ENCODE measurements at regions not wholly inside any gene's neighbourhood (a gene's known extent, or its start where the extent isn't known, plus 50 kb on each side); places are given as distances from the start of the nearest gene placed in this dataset.

DNA sequence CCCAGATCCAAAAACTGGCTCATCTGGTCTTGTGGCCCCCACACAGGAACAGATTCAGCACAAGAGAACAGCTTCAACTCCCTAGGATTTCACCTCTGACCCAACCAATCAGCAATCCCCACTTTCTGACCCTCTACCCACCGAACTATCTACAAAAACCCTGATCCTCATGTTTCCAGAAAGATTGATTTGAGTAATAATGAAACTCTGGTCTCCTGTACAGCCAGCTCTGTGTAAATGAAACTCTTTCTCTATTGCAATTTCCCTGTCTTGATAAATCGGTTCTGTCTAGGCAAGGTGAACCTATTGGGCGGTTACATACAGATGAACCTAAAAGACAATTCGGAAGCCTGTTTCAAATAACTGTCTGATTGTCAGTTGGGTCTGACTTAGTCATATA lies 847.6 kb upstream of the ALCAM start:
- H3K4me3 ChIP-seq (ENCODE audit: low read depth, low read length) = no peak overlapping the region
- TF ChIP-seq, protein P1, sequence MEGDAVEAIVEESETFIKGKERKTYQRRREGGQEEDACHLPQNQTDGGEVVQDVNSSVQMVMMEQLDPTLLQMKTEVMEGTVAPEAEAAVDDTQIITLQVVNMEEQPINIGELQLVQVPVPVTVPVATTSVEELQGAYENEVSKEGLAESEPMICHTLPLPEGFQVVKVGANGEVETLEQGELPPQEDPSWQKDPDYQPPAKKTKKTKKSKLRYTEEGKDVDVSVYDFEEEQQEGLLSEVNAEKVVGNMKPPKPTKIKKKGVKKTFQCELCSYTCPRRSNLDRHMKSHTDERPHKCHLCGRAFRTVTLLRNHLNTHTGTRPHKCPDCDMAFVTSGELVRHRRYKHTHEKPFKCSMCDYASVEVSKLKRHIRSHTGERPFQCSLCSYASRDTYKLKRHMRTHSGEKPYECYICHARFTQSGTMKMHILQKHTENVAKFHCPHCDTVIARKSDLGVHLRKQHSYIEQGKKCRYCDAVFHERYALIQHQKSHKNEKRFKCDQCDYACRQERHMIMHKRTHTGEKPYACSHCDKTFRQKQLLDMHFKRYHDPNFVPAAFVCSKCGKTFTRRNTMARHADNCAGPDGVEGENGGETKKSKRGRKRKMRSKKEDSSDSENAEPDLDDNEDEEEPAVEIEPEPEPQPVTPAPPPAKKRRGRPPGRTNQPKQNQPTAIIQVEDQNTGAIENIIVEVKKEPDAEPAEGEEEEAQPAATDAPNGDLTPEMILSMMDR (IDR thresholded peaks at IDR 0.05; ENCODE audit: low read depth, low read length) = no peak
- TF ChIP-seq POLR2A (IDR thresholded peaks at IDR 0.05; ENCODE audit: extremely low read depth, insufficient read length) (no peak), MYC (IDR thresholded peaks at IDR 0.05; ENCODE audit: low read depth, low read length) (no peak)
- TF ChIP-seq, protein P2, sequence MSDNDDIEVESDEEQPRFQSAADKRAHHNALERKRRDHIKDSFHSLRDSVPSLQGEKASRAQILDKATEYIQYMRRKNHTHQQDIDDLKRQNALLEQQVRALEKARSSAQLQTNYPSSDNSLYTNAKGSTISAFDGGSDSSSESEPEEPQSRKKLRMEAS (IDR thresholded peaks at IDR 0.05; ENCODE audit: low read depth, low read length) = no peak
- no peak for DNase-seq (ENCODE audit: low read depth)

DNA sequence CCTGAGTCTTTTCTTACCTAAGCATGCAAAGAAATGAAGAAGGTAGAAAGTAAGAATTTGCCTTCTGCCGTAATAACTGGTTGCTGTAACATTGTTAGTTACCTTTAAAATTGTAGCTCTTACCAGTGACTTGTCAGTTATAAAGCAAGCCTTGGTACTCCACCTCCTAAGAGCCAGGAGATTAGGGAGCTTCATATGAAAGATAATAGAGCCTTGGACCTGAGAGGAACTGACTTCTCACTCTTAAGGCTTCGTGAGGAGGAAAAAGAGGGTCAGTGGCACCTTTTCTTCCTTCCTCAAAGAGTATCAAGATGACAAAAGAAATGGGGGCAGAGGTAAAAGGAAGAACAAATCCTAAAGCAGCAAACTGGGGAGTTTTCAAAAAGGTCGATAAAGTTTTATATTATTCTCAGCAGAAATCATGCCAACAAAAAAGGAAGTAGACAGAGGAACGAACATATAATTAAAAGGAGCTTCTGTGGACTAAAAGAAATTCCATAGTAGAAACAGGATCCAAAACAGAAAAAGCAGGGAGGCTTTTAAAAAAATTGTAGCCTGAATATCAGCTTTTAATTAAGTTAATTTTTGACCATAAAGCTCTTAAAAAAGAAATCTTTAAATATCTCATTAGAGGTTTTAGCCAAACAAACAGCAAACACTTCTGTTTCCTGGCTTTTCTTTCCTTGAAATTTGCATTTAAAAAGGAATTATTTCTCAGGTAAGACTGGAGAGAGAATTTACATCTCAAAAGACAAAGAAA lies 847.1 kb upstream of the ALCAM start:
- no peak overlapping the region for H3K4me3 ChIP-seq (ENCODE audit: low read depth, low read length)
- DNase-seq (ENCODE audit: low read depth) = no peak
- TF ChIP-seq, protein P1 (IDR thresholded peaks at IDR 0.05; ENCODE audit: low read depth, low read length) = no peak
- TF ChIP-seq, protein P2 (IDR thresholded peaks at IDR 0.05; ENCODE audit: low read depth, low read length) = no peak
- no peak for TF ChIP-seq MYC (IDR thresholded peaks at IDR 0.05; ENCODE audit: low read depth, low read length)
- TF ChIP-seq POLR2A (IDR thresholded peaks at IDR 0.05; ENCODE audit: extremely low read depth, insufficient read length) = no peak

DNA sequence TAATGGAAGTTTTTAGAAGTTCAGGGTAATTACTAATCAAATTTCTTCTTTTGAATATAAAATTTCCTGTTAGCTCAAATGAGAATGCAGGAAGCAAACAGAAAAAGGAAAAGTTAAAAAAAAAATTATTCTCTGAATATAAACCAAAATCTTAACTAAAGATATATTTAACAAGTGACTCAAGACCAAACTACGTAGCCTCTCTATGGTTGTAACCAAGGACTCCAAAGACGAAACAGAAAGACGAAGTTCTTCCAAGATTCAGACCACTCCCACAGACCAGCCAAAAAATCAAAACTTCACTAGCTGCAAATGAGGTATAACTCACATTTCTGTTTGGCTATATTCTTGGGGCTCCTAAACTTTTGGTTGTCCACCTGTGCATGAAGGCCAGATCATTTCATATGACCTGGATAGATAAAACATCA lies 846.5 kb upstream of the ALCAM start:
- no peak for DNase-seq (ENCODE audit: low read depth)
- TF ChIP-seq, protein P1 (IDR thresholded peaks at IDR 0.05; ENCODE audit: low read depth, low read length) = no peak
- TF ChIP-seq, protein P2 (IDR thresholded peaks at IDR 0.05; ENCODE audit: low read depth, low read length) = no peak
- TF ChIP-seq POLR2A (IDR thresholded peaks at IDR 0.05; ENCODE audit: extremely low read depth, insufficient read length) (no peak), MYC (IDR thresholded peaks at IDR 0.05; ENCODE audit: low read depth, low read length) (no peak)
- H3K4me3 ChIP-seq (ENCODE audit: low read depth, low read length) = no peak overlapping the region

DNA sequence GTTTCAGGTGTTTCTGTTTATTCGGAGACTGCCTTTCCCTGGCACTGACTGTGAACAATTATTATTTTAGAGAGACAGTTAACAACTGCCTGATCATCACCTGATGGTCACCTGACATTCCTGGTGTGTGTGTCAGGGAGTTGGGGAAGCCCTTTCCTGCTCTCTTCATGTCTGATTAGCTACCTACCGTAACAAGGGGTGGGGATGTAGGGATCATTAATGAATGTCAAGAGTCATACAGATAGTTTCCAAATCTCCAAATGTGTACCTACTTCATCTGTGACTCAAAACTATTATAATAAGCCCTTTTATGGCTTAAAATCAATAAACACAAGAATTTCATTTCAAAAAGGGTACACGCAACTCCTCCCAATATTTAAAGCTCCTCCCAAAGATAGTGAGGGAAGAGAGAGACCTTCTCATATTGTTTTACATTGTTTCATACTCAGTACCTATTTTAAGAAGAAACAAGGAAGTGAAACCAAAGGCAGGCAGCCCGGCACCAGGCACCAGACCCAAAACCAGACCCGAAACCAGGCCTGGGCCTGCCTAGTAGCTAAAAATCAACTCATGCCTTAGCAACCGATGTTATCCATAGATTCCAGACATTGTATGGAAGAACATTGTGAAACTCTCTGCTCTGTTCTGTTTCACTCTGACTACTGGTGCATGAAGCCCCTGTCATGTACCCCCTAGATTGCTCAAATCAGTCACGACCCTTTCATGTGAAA lies 844.9 kb upstream of the ALCAM start:
- TF ChIP-seq MYC (IDR thresholded peaks at IDR 0.05; ENCODE audit: low read depth, low read length) = no peak
- TF ChIP-seq, protein P2 (IDR thresholded peaks at IDR 0.05; ENCODE audit: low read depth, low read length) = no peak
- TF ChIP-seq POLR2A (IDR thresholded peaks at IDR 0.05; ENCODE audit: extremely low read depth, insufficient read length) = no peak
- TF ChIP-seq, protein P1 (IDR thresholded peaks at IDR 0.05; ENCODE audit: low read depth, low read length) = no peak
- H3K4me3 ChIP-seq (ENCODE audit: low read depth, low read length) = no peak overlapping the region
- DNase-seq (ENCODE audit: low read depth) = no peak

DNA sequence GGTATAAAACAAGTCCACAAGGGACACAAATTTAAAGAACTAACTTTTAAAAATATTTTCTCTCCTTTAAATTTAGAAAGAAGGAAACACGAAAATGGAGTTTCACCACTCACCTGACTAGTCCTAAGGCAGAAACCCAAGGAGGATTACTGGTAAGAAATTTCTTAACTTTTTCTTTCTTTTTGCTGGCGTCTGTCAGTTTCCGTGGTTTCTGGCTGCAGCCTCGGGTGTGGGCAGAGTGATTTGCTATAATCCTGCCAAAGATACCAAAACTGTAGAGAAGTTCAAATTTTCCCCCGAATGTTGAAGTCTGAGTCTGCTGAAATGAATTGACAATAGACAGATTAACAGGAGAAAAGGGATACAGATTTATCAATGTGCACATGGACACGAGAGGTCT lies 843.6 kb upstream of the ALCAM start:
- no peak for TF ChIP-seq POLR2A (IDR thresholded peaks at IDR 0.05; ENCODE audit: extremely low read depth, insufficient read length)
- TF ChIP-seq MYC (IDR thresholded peaks at IDR 0.05; ENCODE audit: low read depth, low read length) = no peak
- TF ChIP-seq, protein P1 (IDR thresholded peaks at IDR 0.05; ENCODE audit: low read depth, low read length) = no peak
- TF ChIP-seq, protein P2 (IDR thresholded peaks at IDR 0.05; ENCODE audit: low read depth, low read length) = no peak
- DNase-seq (ENCODE audit: low read depth) = no peak
- no peak overlapping the region for H3K4me3 ChIP-seq (ENCODE audit: low read depth, low read length)

Data from NB4 (cell line).